NCI-H748 (cell line): ENCODE measurements at regions not wholly inside any gene's neighbourhood (a gene's known extent, or its start where the extent isn't known, plus 50 kb on each side); places are given as distances from the start of the nearest gene placed in this dataset.

Source experiments
- DNase-seq: peaks from one replicate; lab custom pipeline; 2025; ENCODE audit not compliant: unreplicated experiment; lab: John Stamatoyannopoulos, UW

DNA sequence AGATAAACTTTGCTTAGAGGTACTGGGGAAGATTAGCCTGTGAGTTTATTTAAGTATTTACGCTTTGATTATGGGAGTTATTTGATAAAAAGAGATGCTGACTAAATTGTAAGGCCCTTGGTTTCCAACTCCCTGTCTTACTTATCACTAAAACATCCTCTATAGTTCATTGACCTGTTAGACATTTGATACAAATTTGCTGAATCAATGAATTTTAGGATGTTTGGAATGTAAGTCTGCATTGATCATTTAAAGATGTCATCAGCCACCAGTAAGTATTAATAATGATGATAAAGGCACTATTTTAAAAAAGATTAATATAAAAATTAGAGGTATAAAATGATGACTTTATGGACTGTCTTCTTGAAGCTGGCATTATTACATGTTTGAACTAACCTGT, 340.6 kb downstream of the SPRY1 start:
- no peak for DNase-seq

DNA sequence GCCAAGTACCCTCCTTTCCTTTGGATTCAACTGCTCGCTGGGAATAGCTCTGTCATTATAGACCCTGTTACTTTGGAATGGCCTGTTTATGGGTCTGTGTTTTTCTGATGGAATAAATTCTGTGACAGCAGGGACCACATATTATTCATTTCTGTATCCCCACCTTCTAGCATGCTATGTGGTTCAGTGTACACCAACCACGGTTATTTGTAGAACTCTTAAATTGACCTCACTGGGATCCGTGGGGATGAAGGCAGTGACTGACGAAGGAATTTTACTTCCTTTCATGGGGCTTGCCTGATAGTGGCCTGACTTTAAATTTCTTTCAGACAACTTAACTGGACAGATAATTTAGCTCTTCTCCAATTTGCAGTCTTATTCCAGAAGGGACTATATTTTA, 343.2 kb downstream of the SPRY1 start:
- no peak for DNase-seq

DNA sequence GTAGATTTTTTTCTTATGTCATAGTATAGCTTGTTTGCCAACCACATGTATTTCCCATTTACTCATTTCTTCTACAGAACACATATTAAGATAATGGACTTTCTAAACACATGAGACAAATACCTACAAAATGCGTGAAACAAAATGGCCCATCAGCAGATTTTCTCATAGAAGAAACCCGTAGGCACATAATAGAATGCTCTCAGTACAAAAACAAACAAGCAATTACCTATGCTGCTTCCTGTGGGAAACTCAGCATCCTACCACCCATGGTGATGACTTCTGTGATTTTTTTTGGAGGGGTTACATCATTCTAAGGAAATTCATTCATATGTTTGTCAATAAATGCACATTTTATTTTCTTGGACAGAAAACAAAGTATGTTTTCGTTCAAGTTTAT, 343.6 kb downstream of the SPRY1 start:
- DNase-seq: peak; percentile 51

DNA sequence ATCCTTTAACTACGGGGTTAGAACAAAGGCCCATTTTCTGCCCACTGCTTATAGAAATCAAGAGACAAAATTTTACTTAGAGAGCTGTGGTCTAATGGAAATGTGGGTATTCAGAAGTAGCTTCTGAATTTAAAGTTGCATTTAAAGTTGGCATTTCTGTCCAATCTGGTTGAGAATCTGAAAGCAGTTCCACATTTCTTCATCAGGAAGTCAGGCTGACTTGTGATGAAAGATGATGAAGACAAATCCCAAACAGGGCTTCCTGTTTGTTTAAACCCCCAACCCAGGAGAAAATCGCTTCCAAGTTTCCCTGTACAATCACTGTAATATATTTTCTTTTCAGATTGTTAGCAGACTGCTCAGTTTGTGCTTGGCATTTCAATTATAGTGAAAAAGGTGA, 345.3 kb downstream of the SPRY1 start:
- DNase-seq: no peak

DNA sequence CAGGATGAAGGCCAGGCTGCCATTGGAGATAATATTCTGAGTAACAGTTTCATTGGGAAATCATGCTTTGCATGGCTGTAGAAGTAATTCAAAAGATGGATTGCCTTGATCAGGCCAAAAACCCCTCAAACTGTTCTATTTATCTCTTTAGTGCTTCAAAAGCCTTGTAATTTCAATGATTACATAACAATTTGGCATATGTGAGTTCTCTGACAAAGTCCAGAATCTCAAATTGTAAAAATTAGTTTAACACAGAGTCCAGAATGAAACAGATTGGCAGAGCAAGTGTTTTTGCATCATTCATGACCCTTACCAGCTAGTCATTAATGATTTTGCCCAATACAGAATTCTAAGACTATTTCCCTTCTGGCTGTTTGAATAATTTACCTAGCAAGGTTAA, 347.3 kb downstream of the SPRY1 start:
- DNase-seq: no peak

DNA sequence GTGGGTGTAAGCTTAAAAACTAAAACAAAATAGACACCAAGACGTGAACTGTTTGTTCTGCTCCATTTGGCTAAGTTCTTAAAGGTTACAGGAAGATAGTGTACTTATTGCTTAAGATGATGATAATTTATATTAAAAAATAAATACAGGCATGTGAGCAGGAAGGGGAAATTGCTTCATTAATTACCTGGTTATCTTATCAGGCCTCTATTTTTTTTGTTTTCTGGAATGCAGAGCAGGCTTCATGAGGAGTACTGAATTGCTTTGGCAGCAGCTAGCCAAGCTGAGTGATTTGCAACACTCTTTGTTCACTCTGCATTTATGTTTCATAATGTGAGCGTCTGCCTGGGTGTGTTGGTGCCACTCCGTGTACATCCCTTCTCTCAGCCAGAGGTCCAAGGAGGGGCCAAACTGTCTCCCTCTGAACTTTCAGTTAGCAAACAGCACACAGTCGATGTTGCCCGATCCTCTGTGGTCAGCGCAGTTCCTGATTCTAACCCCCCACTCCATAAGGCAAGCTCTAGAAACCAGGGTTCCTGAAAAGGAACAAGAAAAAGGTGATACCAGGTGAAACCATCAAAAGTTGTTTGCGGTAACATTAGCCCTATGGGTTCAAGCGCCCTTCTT, 348.2 kb downstream of the SPRY1 start:
- DNase-seq: no peak

DNA sequence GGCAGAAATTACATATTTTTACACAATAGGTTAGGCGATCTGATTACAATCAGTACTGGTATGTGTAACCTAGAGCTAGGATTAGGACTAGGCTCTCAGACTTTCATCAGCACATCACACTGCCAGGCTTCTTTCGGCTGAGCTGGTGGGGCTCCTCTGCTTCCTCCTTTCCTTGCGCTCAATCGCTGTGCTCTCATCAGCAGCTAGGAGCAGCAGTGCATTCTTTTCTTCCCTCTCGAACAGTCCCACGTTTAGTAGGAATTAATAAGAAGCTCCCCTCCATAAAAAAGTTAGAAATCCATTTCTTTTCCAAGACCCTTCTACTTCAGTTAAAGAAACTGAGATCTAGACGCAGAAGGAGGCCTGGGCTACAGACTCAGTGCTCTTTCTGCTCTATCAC, 350.4 kb downstream of the SPRY1 start:
- DNase-seq: no peak

DNA sequence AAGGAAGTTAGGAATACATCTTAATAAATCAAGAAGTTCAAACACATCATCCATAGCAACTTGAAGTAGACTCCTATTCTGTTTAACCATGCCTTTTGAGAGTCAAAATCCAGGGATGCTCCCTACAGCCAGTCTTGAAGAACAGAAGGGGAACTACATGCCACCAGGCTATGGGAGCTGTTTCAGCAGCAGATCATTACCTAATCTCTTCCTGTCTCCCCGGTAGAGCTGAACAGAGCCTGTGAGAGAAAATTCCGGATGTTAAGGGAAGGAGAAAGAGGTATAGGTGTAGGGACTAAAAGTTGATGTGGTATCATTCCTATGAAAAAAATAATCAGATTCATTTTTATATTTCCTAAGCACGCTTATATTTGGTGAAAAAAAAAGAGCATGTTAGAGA, 352.2 kb downstream of the SPRY1 start:
- no peak for DNase-seq

DNA sequence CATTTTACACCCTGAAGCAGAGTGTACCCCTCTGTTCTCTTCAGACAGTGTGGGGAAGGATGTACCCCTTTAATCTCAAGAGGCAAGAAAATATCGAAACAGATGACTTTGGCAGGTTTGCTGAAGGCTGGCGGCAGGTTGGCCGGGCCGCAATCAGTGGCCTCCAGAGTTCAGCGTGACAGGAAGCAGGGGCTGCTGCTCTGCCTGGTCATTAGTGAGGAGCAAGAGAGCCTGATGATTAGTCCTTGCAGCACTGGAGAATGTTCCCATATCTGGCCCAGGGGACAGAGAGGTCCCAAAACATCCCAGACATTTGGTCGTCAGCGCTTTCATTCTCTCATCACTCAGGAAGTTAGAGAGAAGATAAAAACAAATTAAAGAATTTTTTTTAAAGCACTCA, 352.8 kb downstream of the SPRY1 start:
- no peak for DNase-seq

DNA sequence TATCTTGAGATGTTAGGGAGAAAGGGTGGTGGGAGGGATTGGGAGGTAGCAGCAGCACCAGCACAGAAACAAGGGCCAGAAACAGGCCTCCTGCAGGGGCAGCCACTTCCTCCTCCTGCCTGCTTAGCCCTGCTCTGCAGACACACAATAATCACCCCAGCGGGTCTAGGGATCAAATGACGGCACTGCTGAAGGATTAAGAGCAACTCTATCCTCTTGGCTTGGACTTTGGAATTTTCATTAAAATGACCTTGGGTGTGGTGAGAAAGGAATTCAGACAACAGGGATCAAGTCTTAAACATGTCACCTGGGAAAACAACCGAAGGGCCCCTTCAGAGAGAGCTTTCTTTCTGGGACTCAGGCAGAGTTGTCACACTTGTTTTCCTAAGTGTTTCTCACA, 353.4 kb downstream of the SPRY1 start:
- no peak for DNase-seq

DNA sequence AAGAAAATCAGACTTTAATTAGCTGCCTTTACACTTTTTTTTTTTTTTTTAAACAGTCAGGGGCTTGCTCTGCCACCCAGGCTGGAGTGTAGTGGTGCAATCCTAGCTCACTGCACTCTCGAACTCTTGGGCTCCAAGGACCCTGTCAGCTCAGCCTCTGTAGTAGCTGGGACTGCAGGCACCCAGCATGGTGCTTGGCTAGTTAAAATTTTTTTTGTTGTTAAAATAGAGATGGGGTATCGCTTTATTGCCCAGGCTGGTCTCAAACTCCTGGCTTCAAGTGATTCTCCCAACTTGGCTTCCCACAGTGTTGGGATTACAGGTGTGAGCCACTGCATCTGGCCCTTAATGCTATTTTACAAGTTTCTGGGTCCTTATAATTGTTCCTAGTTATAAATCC, 359.1 kb downstream of the SPRY1 start:
- DNase-seq: no peak

DNA sequence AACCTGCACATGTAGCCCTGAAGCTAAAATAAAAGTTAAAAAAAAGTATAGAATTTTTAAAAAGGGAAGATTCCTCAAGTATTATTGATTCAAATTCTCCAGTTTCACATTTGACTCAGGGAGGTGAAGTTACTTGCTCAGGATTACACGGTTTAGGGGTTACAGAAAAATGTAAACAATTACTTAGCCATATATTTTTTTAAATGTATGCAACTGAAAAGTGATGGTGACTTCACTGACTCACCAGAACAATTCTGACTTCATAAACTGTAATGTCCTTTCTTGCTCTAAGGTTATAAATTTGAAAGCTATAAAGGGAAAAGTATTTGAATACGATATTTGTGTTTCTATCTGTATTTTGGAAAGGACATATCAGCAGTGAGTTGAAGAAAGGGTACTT, 371.2 kb downstream of the SPRY1 start:
- DNase-seq: no peak

DNA sequence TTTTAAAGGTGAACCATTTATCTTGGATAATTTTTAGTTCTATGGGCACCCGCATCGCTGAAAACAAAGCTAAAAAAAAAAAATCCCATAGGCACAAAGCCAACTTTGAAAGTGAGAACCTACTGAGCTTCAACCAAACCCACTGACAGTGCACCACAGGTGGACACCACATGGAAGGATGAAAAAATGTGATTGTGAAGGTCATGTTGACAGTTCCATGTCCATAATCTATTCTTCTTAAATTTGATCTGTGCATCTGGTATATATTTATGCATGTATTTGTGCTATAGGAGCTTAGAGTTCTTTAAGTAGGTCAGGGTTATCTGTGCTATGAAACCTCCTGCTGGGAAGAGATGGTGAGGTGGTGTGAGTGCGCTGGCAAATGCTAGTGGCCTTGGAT, 374.3 kb downstream of the SPRY1 start:
- DNase-seq: no peak

DNA sequence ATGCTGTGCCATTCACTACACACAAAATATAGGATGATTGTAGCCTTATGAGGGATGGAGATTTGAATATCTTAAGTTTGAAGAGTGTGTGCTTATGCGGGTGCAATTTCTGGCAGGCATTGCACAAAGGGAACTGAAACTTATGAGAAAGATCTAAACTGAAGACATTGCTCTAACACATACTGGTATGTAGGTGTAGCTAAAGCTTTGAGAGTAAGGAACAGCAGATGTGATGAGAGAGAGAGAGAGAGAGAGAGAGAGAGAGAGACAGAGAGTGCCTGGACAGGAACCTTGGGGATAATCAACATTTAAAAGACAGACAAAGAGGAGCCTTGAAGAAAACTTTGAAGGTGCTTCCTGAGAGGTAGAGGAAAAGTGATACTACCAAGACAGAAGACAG, 379.7 kb downstream of the SPRY1 start:
- no peak for DNase-seq

DNA sequence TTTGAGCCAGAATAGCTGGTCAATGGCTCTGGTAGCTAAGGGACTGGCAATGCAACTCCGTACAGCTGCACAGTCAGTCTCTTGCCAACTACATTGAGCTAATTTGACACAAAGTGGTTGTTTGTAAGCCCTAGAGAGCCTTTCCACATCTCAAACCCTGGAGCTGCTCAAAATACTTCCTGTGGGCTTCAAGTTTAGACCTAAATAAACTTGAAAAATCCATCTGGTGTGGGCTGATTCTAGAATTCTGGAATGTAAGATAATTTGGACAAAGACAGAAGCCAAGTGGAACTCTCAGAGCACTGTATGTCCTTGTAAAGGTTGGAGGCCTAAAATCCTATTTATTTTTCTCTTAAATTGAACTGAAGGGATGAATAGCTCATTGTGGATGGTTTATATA, 380.8 kb downstream of the SPRY1 start:
- DNase-seq: no peak

DNA sequence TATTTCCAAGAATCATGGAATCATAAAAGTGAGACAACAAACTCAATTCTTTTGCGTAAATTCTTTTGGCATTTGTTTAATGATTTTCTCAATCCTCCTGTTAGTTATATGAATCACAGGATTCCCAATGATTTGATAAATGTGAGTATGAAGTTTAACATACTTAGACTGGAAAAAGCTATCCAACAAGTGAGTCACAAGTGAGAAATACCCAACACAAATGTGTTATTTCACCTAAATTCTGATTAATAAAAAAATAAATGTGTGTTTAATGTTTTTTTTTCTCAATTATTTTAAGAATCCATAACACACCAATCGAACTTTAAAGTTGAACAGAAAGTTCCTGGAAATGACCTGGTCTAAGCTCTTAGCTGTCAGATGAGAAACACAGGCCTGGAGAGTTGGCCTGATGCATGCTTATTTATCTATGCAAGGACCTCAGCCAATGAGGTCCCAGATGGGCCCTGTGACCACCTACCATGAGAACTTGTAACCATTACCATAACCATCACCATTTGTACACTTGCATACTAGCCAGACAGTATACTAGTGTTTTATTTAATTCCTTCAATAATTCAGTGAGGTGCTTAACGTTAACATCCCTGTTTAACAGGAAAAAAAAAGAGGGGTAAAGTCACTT, 386.7 kb downstream of the SPRY1 start:
- DNase-seq: no peak

DNA sequence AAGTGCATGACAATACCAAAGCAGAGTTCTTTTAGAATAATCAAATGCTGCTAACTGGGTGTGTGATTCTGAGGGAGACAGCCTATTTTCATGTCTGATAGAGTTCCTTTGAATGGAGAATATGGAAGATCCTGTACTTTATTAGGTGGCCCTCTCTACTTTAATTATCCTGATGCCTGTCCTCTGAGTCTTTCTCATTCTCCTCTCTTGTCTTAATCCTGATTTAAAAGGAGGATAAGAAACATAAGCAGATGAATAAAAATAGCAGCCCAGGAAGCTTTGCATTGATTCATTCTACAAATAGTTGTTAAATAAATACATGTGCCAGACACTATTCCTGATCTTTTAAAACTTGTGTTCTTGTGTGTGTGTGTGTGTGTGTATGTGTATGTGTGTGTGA, 387.3 kb downstream of the SPRY1 start:
- DNase-seq: no peak

DNA sequence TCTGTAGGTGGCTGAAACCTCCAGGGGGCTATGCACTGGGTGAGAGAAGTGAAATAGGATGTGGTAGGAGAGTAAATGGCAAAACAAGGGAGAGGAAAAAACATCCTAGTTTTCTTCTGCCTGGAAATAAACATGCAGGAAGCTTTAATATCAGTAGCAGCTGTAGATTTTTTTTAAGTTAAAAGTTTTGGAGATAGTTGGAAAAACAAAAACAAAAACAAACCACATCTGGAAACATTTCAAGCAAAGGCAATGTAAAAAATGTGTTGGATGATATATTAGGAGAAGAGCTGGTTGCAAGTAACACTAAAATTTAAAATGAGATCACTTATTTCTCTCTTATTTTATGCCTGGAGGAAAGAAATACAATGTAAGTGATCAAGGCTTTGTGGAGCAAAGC, 388.0 kb downstream of the SPRY1 start:
- no peak for DNase-seq

DNA sequence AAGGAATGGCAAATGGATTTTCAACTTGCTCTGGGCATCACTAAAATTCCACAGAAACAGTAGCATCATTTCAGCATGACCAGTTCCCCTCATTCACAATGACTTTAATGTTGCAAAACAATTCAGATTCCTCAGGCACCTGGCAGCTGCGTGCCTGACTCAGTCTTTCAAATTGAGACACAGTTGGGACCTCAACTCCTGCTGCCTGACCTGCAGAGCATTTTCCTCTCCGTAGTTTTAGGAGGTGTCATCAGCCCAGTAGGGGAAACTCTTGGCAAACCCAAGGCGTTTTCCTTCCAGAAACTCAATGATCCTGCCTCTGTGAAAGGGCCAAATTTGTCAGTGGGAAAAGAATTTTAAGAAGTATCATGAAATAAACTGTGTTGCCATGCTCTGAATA, 388.9 kb downstream of the SPRY1 start:
- no peak for DNase-seq

DNA sequence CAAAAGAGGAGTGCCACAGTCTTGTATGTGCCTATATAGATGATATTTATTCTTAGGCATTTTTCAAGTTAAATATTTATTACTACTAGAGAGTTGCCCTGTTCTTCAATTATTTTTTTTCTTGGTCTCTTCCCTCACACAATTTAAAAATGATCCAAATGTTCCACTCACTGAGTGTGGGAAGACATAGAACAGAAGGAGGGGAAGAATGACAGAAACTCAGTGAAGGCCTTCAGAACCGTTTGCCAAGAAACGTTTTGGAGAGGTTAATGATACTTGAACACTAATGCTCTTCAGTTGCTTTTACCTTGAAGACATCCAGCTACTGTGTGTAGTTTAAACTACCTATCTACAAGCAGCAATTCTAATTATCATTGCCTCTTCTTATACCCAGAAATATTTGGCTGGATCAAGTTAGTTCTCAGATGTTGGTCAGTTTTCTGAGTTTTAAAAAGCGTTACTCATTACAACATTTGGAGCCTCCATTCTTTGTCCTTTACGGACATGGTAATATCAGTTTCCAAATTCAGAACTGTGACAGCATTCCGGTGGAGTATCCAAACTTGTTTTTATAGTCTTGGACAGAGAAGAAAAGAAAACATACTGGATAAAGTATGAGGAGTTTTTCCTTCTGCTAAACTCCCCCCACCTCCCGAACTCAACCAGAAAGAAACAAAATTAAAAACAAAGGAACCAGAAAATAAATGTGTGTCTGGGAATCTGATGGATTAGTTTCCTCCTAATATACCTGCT, 389.7 kb downstream of the SPRY1 start:
- no peak for DNase-seq

DNA sequence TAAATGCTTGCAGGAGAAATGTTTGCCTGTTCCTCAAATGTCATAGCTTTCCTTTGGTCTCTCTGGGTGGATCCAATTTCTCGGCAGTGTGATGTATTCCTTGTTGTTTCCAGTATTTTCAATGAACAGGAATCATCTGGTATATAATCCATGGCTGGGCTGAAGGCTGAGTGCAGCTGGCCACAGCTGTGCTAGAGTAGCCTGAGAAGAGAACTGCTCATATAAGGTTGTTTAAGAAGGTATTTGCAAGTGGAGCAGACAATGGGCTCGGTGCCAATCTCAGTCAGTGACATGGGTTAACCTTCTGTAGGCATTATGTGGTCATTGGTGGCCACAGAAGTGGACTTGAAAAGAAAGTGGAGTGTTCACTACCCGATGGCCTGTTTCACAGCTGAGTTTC, 390.3 kb downstream of the SPRY1 start:
- DNase-seq: no peak

DNA sequence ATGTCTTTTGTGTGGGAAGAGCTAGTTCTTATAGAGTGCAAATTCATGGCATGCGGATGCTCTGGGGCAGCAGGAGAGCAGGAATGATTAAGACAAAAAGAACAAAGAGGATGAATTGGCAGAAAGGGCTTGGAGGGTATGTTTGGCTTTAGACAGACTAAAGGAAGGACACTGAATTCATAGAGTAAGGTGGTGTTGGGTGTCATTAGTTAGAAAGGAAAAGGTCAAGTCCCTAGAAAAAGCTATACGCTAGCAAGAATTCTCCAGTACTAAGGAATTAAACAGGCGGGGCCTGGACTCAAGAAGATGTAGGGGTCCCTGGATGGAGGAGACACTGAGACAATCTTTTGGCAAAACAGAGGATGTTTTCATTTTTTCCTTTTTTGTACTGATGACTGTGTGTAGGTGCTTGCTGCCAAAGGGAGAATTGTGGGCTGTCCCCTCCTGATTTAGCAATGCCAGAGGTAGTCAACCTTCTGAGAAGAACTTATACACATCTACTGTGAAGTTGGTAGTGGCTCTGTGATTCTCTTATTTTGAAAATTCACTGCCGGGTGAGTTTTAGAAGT, 391.0 kb downstream of the SPRY1 start:
- no peak for DNase-seq
